HL-60 (cell line): ENCODE measurements at regions not wholly inside any gene's neighbourhood (a gene's known extent, or its start where the extent isn't known, plus 50 kb on each side); places are given as distances from the start of the nearest gene placed in this dataset.

ENCODE experiments used
- DNase-seq, 2 experiments: peaks; one replicate each; pipeline ENCODE4 v3.0.0-alpha.2; 2010 to 2020; ENCODE audit warnings: low read depth in 1 of 2, low spot score in 1 of 2
- H3K27ac ChIP-seq: fragments of 250-450 bp; sonication (Bioruptor Pico); replicated peaks from 2 replicates; pipeline ENCODE4 v1.5.1; 2020; ENCODE audit warnings: mild to moderate bottlenecking, moderate library complexity
- H3K27me3 ChIP-seq: fragments of 250-450 bp; sonication (Bioruptor Pico); 2 replicates; pipeline ENCODE4 v1.5.1; 2021; ENCODE audit warnings: mild to moderate bottlenecking, moderate library complexity; ENCODE audit not compliant: insufficient read depth, poor library complexity, severe bottlenecking
- H3K4me3 ChIP-seq: replicated peaks from 2 replicates; pipeline ENCODE4 v1.5.1; 2011; ENCODE audit warnings: mild to moderate bottlenecking, control low read depth, low read length; ENCODE audit not compliant: insufficient read depth
- GABPA ChIP-seq: IDR thresholded peaks from 2 replicates; pipeline ENCODE4 v1.6.1; 2012; ENCODE audit warnings: low read depth
- POLR2AphosphoS5 ChIP-seq: IDR thresholded peaks from 2 replicates; pipeline ENCODE4 v1.6.1; 2012; ENCODE audit warnings: low read depth
- SPI1 ChIP-seq: IDR thresholded peaks from 2 replicates; pipeline ENCODE4 v1.6.1; 2012; ENCODE audit warnings: low read depth, mild to moderate bottlenecking, borderline replicate concordance
- TF ChIP-seq, protein P1 (sequence below): IDR thresholded peaks from 2 replicates; pipeline ENCODE4 v1.6.1; 2012; ENCODE audit warnings: low read depth; ENCODE audit not compliant: insufficient replicate concordance
- TF ChIP-seq, protein P2 (sequence below): IDR thresholded peaks from one replicate; pipeline ENCODE4 v1.5.1; 2011; ENCODE audit warnings: low read length, control low read depth, inconsistent platforms; ENCODE audit not compliant: insufficient read depth

DNA sequence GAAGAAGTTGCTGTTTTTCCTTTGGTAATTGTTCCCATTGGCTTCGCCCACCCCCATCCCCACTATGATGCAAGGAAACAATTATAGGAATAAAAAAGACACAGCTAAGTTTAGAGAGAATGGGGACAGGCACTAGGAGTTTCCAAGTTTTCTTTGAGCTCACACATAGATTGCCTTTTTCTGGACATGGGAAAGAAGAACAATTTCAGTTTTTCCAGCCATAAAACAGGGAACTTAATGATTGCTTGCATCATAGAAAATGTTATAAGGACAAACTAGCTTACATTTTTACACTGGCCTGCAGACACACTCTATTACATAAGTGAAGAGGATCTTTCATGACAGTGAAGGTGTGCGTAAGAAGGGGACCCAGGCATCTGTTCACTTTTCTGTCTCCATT, 142.3 kb upstream of the ZFHX3 start:
- DNase-seq = no peak
- H3K4me3 ChIP-seq = no peak overlapping the region
- no peaks in the 10 kb centered on the region for H3K27me3 ChIP-seq
- H3K27ac ChIP-seq = no peak overlapping the region
- TF ChIP-seq, protein P1, sequence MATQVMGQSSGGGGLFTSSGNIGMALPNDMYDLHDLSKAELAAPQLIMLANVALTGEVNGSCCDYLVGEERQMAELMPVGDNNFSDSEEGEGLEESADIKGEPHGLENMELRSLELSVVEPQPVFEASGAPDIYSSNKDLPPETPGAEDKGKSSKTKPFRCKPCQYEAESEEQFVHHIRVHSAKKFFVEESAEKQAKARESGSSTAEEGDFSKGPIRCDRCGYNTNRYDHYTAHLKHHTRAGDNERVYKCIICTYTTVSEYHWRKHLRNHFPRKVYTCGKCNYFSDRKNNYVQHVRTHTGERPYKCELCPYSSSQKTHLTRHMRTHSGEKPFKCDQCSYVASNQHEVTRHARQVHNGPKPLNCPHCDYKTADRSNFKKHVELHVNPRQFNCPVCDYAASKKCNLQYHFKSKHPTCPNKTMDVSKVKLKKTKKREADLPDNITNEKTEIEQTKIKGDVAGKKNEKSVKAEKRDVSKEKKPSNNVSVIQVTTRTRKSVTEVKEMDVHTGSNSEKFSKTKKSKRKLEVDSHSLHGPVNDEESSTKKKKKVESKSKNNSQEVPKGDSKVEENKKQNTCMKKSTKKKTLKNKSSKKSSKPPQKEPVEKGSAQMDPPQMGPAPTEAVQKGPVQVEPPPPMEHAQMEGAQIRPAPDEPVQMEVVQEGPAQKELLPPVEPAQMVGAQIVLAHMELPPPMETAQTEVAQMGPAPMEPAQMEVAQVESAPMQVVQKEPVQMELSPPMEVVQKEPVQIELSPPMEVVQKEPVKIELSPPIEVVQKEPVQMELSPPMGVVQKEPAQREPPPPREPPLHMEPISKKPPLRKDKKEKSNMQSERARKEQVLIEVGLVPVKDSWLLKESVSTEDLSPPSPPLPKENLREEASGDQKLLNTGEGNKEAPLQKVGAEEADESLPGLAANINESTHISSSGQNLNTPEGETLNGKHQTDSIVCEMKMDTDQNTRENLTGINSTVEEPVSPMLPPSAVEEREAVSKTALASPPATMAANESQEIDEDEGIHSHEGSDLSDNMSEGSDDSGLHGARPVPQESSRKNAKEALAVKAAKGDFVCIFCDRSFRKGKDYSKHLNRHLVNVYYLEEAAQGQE = no peak
- TF ChIP-seq POLR2AphosphoS5 (no peak), SPI1 (no peak), GABPA (no peak)
- TF ChIP-seq, protein P2, sequence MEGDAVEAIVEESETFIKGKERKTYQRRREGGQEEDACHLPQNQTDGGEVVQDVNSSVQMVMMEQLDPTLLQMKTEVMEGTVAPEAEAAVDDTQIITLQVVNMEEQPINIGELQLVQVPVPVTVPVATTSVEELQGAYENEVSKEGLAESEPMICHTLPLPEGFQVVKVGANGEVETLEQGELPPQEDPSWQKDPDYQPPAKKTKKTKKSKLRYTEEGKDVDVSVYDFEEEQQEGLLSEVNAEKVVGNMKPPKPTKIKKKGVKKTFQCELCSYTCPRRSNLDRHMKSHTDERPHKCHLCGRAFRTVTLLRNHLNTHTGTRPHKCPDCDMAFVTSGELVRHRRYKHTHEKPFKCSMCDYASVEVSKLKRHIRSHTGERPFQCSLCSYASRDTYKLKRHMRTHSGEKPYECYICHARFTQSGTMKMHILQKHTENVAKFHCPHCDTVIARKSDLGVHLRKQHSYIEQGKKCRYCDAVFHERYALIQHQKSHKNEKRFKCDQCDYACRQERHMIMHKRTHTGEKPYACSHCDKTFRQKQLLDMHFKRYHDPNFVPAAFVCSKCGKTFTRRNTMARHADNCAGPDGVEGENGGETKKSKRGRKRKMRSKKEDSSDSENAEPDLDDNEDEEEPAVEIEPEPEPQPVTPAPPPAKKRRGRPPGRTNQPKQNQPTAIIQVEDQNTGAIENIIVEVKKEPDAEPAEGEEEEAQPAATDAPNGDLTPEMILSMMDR = no peak

DNA sequence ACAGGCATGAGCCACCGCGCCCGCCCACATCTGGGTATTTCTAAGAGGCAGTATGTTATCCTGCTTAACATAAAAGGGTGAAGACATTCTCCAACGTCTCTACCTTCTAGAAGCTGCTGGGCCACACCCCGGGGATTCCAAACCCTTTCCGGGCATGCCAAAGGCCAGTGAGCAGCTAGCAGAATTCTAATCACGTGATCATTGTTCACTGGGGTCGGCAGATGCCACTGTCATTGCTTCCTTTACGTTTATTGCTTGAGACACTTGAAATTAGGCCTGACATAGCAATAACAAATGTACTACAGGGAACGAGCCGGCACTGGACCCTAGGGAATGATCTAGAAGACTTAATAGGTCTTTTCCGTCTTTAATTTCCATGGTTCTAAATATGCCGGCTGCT, 141.2 kb upstream of the ZFHX3 start:
- DNase-seq = no peak
- Histone ChIP-seq H3K27me3 (no peaks in the 10 kb centered on the region), H3K4me3 (no peak overlapping the region), H3K27ac (no peak overlapping the region)
- TF ChIP-seq, protein P1 = no peak
- no peak for TF ChIP-seq POLR2AphosphoS5
- TF ChIP-seq GABPA = no peak
- TF ChIP-seq SPI1 = no peak
- TF ChIP-seq, protein P2 = no peak

DNA sequence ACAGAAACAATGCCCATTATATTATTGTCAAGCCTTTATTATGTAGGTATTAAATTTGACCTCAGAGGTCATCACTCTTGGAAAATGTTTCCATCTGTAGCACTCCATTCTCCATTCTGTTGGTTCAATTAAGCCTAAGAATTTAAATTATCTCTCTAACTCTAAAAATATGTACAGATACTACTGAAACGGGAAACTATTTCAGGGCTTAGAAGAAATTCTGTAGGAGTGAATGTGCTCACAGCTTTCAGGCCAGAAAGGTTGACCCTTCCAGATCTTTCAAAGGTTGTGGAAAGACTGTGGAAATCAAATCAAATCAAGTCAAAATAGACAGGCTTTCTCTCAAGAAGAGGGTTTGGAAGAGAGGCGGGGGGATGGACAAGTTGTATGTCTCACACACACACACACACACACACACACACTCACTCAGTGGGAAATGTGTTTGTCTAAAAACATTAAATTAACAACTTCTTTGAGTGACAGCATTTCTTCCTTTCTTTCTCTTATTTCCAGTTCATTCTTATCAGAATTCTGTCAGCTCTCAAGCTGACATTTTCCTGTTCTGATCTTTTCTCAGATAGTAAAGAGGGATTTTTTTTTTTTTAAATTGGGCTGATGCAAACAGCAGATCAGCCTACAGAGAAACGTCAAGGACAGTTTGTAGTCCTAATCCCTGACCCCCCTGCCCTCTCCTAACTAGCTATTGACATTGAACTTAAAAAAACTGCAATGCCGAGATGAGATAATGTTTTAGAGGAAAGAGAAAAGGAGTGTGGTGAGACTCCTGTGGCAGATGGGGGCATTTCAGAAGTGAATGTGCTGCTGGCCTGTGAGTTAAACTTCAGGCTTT, 139.0 kb upstream of the ZFHX3 start:
- no peak overlapping the region for H3K4me3 ChIP-seq
- TF ChIP-seq, protein P2 = no peak
- TF ChIP-seq POLR2AphosphoS5 (no peak), GABPA (no peak), SPI1 (no peak)
- TF ChIP-seq, protein P1 = no peak

More for the DNA sequence above, 139.0 kb upstream of the ZFHX3 start:
- no peaks in the 10 kb centered on the region for H3K27me3 ChIP-seq
- no peak overlapping the region for H3K27ac ChIP-seq
- no peak for DNase-seq
